Small intestine (tissue), 7 donors: ENCODE measurements at regions not wholly inside any gene's neighbourhood (a gene's known extent, or its start where the extent isn't known, plus 50 kb on each side); places are given as distances from the start of the nearest gene placed in this dataset.

ENCODE experiments used
- DNase-seq, 2 donors: peaks; one replicate each; pipeline versions ENCODE4 v3.0.0 to v3.0.0-alpha.2; 2013
- FAIRE-seq: peaks from 2 replicates; lab custom pipeline; 2012; peaks lifted over from hg19 to GRCh38; lab: Jason Lieb, UNC
- H3K27ac ChIP-seq, 3 donors: one replicate each; pipeline ENCODE4 v1.5.1; 2013; ENCODE audit warnings: low read length in 2 of 3, mild to moderate bottlenecking in 2 of 3, control low read depth in 1 of 3, inconsistent platforms in 1 of 3, low read depth in 1 of 3, moderate library complexity in 1 of 3
- H3K27me3 ChIP-seq, 3 donors: one replicate each; pipeline ENCODE4 v1.6.1; 2013; ENCODE audit warnings: low read length in 3 of 3, inconsistent platforms in 1 of 3; ENCODE audit not compliant: control insufficient read depth in 3 of 3, insufficient read depth in 3 of 3
- H3K36me3 ChIP-seq, 3 donors: one replicate each; pipeline ENCODE4 v1.6.1; 2013; ENCODE audit warnings: low read length in 3 of 3, inconsistent platforms in 1 of 3, low read depth in 1 of 3, mild to moderate bottlenecking in 1 of 3, moderate library complexity in 1 of 3; ENCODE audit not compliant: control insufficient read depth in 3 of 3, insufficient read depth in 2 of 3
- H3K4me1 ChIP-seq, 3 donors: one replicate each; pipeline ENCODE4 v1.6.1; 2013; ENCODE audit warnings: low read length in 2 of 3, inconsistent platforms in 1 of 3, low read depth in 1 of 3, mild to moderate bottlenecking in 1 of 3, moderate library complexity in 1 of 3; ENCODE audit not compliant: control insufficient read depth in 3 of 3, insufficient read depth in 2 of 3
- H3K4me3 ChIP-seq, 3 donors: one replicate each; pipeline ENCODE4 v1.5.1; 2013; ENCODE audit warnings: low read length in 3 of 3, control low read depth in 1 of 3, inconsistent platforms in 1 of 3, low read depth in 1 of 3, mild to moderate bottlenecking in 1 of 3, moderate library complexity in 1 of 3
- H3K9me3 ChIP-seq, 2 donors: one replicate each; pipeline ENCODE4 v1.6.1; 2013; ENCODE audit warnings: low read depth in 1 of 2, low read length in 1 of 2; ENCODE audit not compliant: control insufficient read depth in 2 of 2, insufficient read depth in 1 of 2
- WGBS, 3 donors: extraction: QIAGEN DNeasy Blood & Tissue Kit; methylation state at CpG; one replicate each; pipeline ENCODE4 v1.1.7; 2013; 5-methylcytosine and 5-hydroxymethylcytosine counted together
- donor health status: healthy with polysubstance abuse.
- donor health status: control.
- donor health status: control.
- donor health status: Bipolar disorder and iron deficiency.
- donor health status: healthy.

DNA sequence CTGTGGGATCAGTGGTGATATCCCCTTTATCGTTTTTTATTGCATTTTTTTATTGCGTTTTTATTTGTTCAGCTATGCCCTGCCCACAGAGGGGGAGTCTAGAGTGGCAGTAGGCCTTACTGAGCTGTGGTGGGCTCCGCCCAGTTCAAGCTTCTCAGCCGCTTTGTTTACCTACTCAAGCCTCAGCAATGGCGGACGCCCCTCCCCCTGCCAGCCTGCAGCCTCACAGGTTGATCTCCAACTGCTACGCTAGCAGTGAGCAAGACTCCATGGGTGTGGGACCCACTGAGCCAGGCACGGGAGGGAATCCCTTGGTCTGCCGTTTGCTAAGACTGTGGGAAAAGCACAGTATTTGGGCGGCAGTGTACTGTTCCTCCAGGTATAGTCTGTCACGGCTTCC, 500.6 kb upstream of the MCTP2 start:
- H3K36me3 ChIP-seq, result no peaks in the 10 kb centered on the region
- no peak overlapping the region for H3K27ac ChIP-seq
- H3K4me3 ChIP-seq, result no peak overlapping the region
- no peaks in the 10 kb centered on the region for H3K27me3 ChIP-seq
- DNase-seq (no peak), FAIRE-seq (no peak)
- peaks cover 0 to 15% of the 10 kb centered on the region in 2 donors for H3K9me3 ChIP-seq
- no peaks in the 10 kb centered on the region for H3K4me1 ChIP-seq
- 85 to 89% (median 86%) methylated on average over 11 of the region's 11 CpGs for WGBS, 3 donors

DNA sequence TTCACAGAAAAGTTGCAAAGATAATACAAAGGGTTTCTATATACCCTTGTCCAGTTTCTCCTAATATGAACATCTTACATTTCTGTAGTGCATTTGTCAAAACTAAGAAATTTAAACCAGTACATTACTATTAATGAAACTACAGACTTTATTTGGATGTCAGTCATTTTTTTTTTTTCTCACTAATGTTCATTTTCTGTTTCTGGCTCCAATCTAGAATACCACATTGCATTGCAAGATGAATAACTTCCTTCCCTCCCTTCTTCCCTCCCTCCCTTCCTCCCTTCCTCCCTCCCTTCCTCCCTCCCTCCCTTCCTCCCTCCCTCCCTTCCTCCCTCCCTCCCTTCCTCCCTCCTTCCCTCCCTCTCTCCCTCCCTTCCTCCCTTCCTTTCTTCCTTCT, 509.2 kb upstream of the MCTP2 start:
- DNase-seq (no peak), FAIRE-seq (no peak)
- Histone ChIP-seq H3K4me1 (no peaks in the 10 kb centered on the region), H3K27me3 (no peaks in the 10 kb centered on the region), H3K27ac (no peak overlapping the region), H3K4me3 (no peak overlapping the region), H3K9me3 (no peaks in the 10 kb centered on the region), H3K36me3 (no peaks in the 10 kb centered on the region)

DNA sequence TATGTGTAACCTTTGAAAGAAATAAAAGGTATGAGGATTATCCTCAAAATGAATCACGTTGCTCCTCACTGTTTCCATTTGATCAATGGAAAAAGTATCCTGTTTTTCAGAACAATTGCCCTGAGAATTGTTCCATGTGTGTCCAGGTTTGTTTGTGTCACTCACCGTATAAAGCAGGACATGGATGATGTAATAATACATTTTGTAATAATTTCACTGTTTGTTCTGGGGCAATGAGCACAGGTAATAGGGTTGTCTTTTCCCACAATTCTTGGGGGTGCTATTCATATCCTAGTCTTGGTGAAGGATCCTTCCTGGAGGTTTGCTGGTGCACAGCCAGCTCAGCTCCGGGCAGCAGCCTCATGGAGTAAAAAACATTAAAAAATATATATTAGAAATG, 510.8 kb upstream of the MCTP2 start:
- Histone ChIP-seq H3K27me3 (no peaks in the 10 kb centered on the region), H3K9me3 (no peaks in the 10 kb centered on the region), H3K4me3 (no peak overlapping the region), H3K4me1 (no peaks in the 10 kb centered on the region), H3K36me3 (no peaks in the 10 kb centered on the region), H3K27ac (no peak overlapping the region)
- DNase-seq (no peak), FAIRE-seq (no peak)
- WGBS, 3 donors, result 68 to 77% (median 71%) methylated on average over 3 of the region's 3 CpGs

DNA sequence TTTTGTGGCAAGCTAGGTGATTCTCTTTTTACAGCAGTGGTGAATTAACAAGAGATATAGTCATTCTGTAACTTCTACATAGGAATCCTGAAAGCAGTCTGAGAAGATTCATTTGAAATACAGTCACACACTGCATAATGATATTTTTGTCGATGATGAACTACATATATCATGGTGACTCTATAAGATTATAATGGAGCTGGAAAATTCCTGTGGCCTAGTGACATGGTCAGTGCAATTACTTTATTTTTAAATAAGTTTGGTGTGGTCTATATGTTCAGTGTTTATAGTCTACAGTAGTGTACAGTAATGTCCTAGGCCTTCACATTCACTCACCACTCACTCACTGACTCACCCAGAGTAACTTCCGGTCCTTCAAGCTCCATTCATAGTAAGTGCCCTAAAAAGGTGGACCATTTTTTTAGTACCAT, 511.4 kb upstream of the MCTP2 start:
- no peak for FAIRE-seq
- H3K36me3 ChIP-seq, result no peaks in the 10 kb centered on the region
- no peak for DNase-seq
- H3K27me3 ChIP-seq, result no peaks in the 10 kb centered on the region
- H3K27ac ChIP-seq, result no peak overlapping the region
- no peak overlapping the region for H3K4me3 ChIP-seq
- 92 to 96% (median 96%) methylated on average over 2 of the region's 2 CpGs for WGBS, 3 donors
- H3K9me3 ChIP-seq, result no peaks in the 10 kb centered on the region
- H3K4me1 ChIP-seq, result no peaks in the 10 kb centered on the region

DNA sequence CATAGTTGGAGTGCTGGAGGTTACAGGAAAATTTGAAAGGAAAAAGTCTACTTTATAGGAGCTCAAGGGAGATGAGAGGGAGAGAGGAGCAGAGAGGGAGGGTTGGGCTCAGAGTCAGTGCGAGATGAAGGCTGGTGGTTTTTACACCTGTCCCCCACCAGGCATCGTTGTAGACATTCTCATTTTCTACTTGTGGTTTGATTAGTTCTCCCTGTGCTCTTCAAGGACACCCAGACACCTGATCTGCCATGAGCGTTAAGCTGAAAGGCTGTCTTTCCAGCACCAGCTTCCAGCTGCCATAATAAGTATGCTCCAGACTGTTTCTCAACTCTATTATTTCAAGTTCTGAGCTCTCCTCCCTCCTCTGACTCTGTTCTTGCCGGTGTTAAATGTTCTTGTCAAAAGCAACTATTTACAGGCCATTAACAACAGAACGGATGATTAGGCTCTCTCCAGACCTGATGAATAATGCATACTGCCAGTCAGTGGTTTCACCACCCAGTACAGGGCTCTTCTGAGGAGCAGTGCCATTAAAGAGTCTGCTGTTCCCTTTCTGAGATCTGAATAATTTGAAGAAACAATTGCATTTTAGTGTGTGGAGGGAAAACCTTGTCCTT, 514.6 kb upstream of the MCTP2 start:
- DNase-seq (no peak), FAIRE-seq (no peak)
- Histone ChIP-seq H3K36me3 (no peaks in the 10 kb centered on the region), H3K4me3 (no peak overlapping the region), H3K9me3 (no peaks in the 10 kb centered on the region), H3K27ac (no peak overlapping the region), H3K4me1 (no peaks in the 10 kb centered on the region), H3K27me3 (no peaks in the 10 kb centered on the region)
- WGBS, 3 donors, result 47 to 59% (median 55%) methylated on average over 5 of the region's 5 CpGs

DNA sequence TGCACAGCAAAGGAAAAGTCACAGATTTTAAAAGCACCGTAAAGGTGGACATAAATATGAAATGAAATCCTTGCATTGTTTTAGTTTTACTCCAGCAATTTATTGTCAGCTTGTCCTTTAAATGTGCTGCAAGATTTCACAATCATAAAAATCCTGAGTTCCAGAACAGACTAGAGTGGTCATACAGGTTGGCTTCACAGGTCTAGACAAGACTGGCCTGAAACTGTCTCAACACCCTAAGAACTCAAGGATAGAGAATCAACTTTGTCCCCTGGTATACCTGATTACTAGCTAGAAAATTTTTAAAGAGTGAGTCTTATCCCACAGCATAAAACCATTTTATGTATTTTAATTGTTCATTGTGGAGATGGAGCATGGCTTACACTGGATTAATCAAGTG, 521.7 kb upstream of the MCTP2 start:
- Histone ChIP-seq H3K9me3 (no peaks in the 10 kb centered on the region), H3K36me3 (no peaks in the 10 kb centered on the region), H3K27ac (no peak overlapping the region), H3K27me3 (no peaks in the 10 kb centered on the region), H3K4me1 (no peaks in the 10 kb centered on the region), H3K4me3 (no peak overlapping the region)
- 93 to 99% (median 95%) methylated on average over 1 of the region's 1 CpG for WGBS, 3 donors
- FAIRE-seq (no peak), DNase-seq (no peak)

DNA sequence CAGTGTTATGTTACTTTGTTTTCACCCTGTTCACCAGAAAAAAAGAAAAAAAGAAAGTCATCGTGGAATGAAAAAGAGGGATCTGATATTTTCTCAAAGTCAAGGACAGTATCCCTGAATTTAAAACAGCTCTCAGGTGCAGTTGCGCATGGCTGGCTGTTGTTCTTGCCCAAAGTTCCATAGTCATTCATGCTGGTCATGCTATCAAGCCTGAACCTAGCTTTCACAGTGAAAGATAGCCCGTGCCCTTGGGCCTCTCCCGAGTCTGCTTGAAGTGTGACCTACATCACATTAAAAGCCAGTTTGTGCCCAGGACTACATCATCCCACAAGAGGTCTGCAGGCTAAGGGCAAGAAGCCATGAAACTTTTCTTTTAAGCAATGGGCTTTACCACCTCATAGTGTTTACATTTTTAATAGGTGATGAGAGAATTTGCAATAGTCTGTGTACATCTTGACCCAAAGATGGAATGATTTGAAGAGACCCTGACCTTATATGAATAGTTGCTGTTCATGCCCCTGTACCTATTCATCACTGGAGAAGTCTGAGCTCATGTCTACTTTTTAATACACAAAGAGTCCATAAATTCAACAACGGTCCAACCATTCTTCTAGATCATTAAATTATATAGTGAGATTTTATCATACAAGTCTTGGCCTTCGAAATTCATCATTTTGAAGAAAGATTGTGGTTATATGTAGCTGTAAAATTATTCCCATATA, 522.5 kb upstream of the MCTP2 start:
- Histone ChIP-seq H3K27ac (no peak overlapping the region), H3K36me3 (no peaks in the 10 kb centered on the region), H3K4me3 (no peak overlapping the region), H3K9me3 (no peaks in the 10 kb centered on the region), H3K27me3 (no peaks in the 10 kb centered on the region), H3K4me1 (no peaks in the 10 kb centered on the region)
- no peak for FAIRE-seq
- no peak for DNase-seq
- WGBS, 3 donors, result 67 to 81% (median 76%) methylated on average over 6 of the region's 6 CpGs

DNA sequence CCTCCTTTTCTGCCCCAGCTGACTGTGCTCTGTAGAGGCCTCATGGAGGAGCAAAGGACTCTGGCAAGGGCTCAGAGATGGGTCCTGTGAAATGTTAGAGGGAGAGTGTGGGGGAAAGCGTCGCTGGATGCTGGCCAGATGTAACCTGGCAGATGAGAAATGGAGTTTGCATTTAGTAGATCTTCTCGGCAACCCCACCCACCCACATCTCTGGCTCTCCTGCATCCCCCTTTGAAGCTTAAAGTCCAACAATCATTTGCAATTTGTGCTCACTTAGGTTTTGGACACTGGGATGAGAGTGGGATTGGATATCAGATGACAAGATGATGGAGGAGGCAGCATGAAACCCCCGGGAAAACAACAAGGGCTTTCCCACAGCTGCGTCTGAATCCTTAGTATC, 523.6 kb upstream of the MCTP2 start:
- no peak overlapping the region for H3K4me3 ChIP-seq
- no peaks in the 10 kb centered on the region for H3K4me1 ChIP-seq
- no peaks in the 10 kb centered on the region for H3K27me3 ChIP-seq
- H3K36me3 ChIP-seq, result no peaks in the 10 kb centered on the region
- no peak for DNase-seq
- FAIRE-seq, result no peak
- H3K9me3 ChIP-seq, result no peaks in the 10 kb centered on the region
- H3K27ac ChIP-seq, result no peak overlapping the region
- WGBS, 3 donors, result 68 to 83% (median 71%) methylated on average over 5 of the region's 5 CpGs
